Right atrium auricular region (tissue), 2 donors: ENCODE measurements at regions not wholly inside any gene's neighbourhood (a gene's known extent, or its start where the extent isn't known, plus 50 kb on each side); places are given as distances from the start of the nearest gene placed in this dataset.

ENCODE experiments used
- DNase-seq: peaks from one replicate; pipeline ENCODE4 v3.0.0-alpha.2; 2019; ENCODE audit warnings: low spot score
- H3K27ac ChIP-seq, 2 donors: fragments of 200-600 bp; sonication (generic); 1 replicate in 1 of 2; 2 replicates in 1 of 2; pipeline ENCODE4 v1.5.1; 2016 to 2019
- H3K27me3 ChIP-seq, 2 donors: fragments of 200-600 bp; sonication (generic); one replicate each; pipeline versions ENCODE4 v1.5.1 to v1.6.0; 2017 to 2019
- H3K36me3 ChIP-seq: fragments of 200-600 bp; sonication (generic); one replicate; pipeline ENCODE4 v1.5.1; 2016
- H3K4me1 ChIP-seq, 2 donors: fragments of 200-600 bp; sonication (generic); one replicate each; pipeline versions ENCODE4 v1.5.1 to v1.6.0; 2017 to 2019
- H3K4me3 ChIP-seq, 2 donors: fragments of 200-600 bp; sonication (generic); 1 replicate in 1 of 2; 2 replicates in 1 of 2; pipeline ENCODE4 v1.5.1; 2017 to 2019; ENCODE audit warnings: mild to moderate bottlenecking in 1 of 2, moderate library complexity in 1 of 2
- H3K9me3 ChIP-seq, 2 donors: fragments of 200-600 bp; sonication (generic); one replicate each; pipeline ENCODE4 v1.5.1; 2019
- TF ChIP-seq, protein P1 (sequence below), 2 donors: fragments of 200-600 bp; sonication (generic); IDR thresholded peaks; one replicate each; pipeline ENCODE4 v1.5.1; 2019; ENCODE audit warnings: antibody characterized with exemption in 2 of 2

DNA sequence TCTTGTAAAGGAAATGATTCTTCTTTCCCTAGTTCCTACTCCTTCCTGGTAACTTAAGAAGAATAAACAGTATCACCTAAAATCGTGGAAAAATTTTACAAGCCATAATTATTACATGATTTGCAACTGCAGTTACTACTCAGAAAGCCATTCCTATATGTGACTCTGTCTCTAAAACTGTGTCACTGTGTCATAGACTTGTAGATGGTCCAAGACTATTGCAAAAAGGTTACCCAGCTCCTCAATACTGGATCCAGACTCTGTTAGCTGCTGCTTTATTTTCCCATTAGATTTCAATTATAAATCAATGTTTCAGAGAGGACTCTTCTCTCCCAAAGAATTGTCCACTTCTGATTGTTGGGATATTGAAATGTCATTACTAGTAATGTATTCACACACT is 142.1 kb upstream of the STMND1 start:
- no peak for DNase-seq
- no peaks in the 10 kb centered on the region for H3K36me3 ChIP-seq

DNA sequence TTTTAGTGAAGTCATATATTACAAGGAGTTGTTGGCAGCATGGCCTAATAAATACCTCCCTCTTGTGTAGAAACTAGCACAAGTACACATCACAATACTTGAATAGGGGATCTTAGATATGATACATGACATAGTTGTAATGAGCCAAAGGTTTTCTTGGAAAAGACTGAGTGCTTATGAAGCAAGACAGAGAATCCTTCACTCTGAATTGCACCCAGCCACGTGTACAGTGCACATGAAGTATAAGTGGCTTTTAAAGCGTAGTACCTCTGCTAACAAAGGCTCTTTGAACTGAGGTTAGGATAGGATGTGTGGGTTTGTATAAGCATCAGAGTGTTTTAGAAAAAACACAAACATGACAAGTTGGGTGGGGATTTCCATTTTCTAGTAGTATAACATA is 145.5 kb upstream of the STMND1 start:
- no peaks in the 10 kb centered on the region for H3K4me1 ChIP-seq
- TF ChIP-seq, protein P1, sequence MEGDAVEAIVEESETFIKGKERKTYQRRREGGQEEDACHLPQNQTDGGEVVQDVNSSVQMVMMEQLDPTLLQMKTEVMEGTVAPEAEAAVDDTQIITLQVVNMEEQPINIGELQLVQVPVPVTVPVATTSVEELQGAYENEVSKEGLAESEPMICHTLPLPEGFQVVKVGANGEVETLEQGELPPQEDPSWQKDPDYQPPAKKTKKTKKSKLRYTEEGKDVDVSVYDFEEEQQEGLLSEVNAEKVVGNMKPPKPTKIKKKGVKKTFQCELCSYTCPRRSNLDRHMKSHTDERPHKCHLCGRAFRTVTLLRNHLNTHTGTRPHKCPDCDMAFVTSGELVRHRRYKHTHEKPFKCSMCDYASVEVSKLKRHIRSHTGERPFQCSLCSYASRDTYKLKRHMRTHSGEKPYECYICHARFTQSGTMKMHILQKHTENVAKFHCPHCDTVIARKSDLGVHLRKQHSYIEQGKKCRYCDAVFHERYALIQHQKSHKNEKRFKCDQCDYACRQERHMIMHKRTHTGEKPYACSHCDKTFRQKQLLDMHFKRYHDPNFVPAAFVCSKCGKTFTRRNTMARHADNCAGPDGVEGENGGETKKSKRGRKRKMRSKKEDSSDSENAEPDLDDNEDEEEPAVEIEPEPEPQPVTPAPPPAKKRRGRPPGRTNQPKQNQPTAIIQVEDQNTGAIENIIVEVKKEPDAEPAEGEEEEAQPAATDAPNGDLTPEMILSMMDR (IDR thresholded peaks at IDR 0.05): no peak
- no peak overlapping the region for H3K27ac ChIP-seq
- no peaks in the 10 kb centered on the region for H3K27me3 ChIP-seq
- H3K4me3 ChIP-seq: no peak overlapping the region
- no peak for DNase-seq
- no peaks in the 10 kb centered on the region for H3K9me3 ChIP-seq
- H3K36me3 ChIP-seq: no peaks in the 10 kb centered on the region

More for the DNA sequence above, 142.1 kb upstream of the STMND1 start:
- Histone ChIP-seq H3K27ac (no peak overlapping the region), H3K9me3 (no peaks in the 10 kb centered on the region), H3K27me3 (no peaks in the 10 kb centered on the region), H3K4me1 (peaks cover 0 to 5% of the 10 kb centered on the region in 2 donors), H3K4me3 (no peak overlapping the region)
- TF ChIP-seq, protein P1 (IDR thresholded peaks at IDR 0.05): no peak

DNA sequence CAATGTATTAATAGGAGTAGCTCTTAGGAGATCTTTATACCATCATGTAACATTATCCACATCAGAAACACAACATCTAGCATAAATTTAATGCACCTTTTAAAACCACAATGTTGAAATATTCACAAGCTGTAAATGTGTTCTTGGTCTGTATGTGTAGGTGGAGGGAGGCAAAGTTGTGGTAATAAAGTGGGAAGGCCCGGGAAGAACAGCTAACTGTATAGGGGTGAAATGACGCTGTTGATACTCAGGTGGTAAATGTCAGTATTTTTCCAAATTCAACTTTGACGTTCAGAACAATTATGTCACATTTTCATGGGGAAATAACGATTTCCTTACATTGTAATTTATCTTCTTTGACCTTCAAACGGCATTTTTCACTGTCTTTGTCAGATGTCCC is 146.0 kb upstream of the STMND1 start:
- Histone ChIP-seq H3K36me3 (no peaks in the 10 kb centered on the region), H3K4me3 (no peak overlapping the region), H3K27me3 (no peaks in the 10 kb centered on the region), H3K27ac (no peak overlapping the region), H3K4me1 (no peaks in the 10 kb centered on the region), H3K9me3 (no peaks in the 10 kb centered on the region)
- DNase-seq: no peak
- TF ChIP-seq, protein P1 (IDR thresholded peaks at IDR 0.05): no peak

DNA sequence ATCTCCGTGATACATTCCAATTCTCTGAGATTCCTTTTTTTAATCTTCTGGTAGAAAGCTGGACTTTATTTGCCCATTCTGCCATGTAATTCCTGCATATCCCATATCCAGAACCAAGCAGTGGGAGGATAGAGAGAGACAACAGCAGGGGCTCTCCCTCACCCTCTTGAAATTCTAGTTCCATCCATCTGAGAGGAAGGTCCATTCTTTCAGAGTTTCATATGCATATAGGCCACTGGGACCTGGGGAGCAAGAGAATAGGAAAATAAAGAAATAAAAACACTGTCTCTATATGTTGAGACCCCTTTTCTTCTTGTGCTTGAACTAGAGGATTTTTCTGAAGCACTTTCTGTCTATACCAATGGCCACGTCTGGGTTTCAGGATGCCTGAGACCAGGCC is 147.9 kb upstream of the STMND1 start:
- no peak overlapping the region for H3K27ac ChIP-seq
- no peaks in the 10 kb centered on the region for H3K36me3 ChIP-seq
- no peaks in the 10 kb centered on the region for H3K27me3 ChIP-seq
- TF ChIP-seq, protein P1 (IDR thresholded peaks at IDR 0.05): no peak
- no peak overlapping the region for H3K4me3 ChIP-seq
- H3K4me1 ChIP-seq: no peaks in the 10 kb centered on the region
- no peaks in the 10 kb centered on the region for H3K9me3 ChIP-seq
- DNase-seq: no peak

DNA sequence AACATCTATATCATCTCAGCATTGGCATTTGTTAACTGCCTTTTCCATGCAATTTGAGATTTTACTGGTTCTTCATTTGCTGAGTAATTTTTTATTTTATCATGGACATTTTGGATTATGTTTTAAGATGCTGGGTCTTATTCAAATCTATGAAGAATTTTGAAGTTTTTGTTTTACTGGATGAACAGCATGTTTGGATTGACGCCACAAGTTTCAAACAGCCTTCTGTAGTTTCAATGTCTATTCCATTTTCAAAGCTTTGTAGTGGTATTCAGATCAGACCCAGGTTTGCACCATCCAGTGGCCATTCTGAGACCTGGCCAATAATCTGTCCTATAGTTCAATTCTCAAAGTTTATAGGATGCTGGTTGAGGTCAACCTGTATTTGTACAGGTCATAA is 148.4 kb upstream of the STMND1 start:
- Histone ChIP-seq H3K36me3 (no peaks in the 10 kb centered on the region), H3K27me3 (no peaks in the 10 kb centered on the region), H3K4me1 (peaks cover 0 to under 1% of the 10 kb centered on the region in 2 donors), H3K4me3 (no peak overlapping the region), H3K9me3 (no peaks in the 10 kb centered on the region), H3K27ac (no peak overlapping the region)
- no peak for DNase-seq
- TF ChIP-seq, protein P1 (IDR thresholded peaks at IDR 0.05): no peak

DNA sequence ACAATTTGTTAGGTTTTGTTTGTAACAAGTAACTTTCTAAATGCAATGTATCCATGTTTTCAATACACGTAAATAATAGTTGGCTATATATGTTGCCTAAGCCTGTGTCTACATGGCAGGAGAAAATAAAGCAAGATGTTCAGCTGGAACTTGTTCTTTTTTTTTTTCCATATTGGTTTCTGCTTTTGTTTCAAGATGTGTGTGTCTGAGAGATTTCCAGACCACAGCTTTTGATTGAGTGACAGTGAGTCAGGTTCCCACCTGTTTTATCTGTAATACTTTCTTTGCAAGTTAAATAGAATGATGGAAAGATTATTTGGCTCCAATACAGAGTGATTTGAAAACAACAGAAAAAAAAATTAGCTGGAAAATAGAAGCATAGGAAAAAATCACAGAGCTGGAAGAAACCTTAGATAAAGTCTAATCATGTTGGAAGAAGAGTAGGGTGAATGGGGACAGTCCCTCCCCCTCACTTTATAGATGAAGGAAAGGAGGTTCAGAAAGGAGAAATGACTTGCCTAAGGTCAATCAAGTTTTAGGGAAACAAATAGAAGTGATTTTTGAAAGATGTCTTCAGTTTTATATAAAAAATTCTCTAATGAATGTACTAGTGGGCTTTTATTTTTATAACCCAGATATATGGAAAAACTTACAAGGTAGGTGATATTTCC is 150.9 kb upstream of the STMND1 start:
- Histone ChIP-seq H3K9me3 (no peaks in the 10 kb centered on the region), H3K4me1 (peaks cover 0 to 15% of the 10 kb centered on the region in 2 donors), H3K36me3 (no peaks in the 10 kb centered on the region), H3K27me3 (no peaks in the 10 kb centered on the region), H3K27ac (no peak overlapping the region), H3K4me3 (no peak overlapping the region)
- DNase-seq: no peak
- TF ChIP-seq, protein P1 (IDR thresholded peaks at IDR 0.05): no peak
